IPS-18a (cell line): ENCODE measurements at regions not wholly inside any gene's neighbourhood (a gene's known extent, or its start where the extent isn't known, plus 50 kb on each side); places are given as distances from the start of the nearest gene placed in this dataset.

Experiments used
- H3K27ac ChIP-seq: one replicate; pipeline ENCODE4 v1.5.1; 2013; ENCODE audit warnings: low read length
- H3K27me3 ChIP-seq: one replicate; pipeline ENCODE4 v1.6.1; 2013; ENCODE audit warnings: mild to moderate bottlenecking, low read length; ENCODE audit not compliant: control insufficient read depth, insufficient read depth
- H3K36me3 ChIP-seq: one replicate; pipeline ENCODE4 v1.6.1; 2013; ENCODE audit warnings: low read depth, low read length; ENCODE audit not compliant: control insufficient read depth
- H3K4me1 ChIP-seq: one replicate; pipeline ENCODE4 v1.6.1; 2013; ENCODE audit warnings: low read depth, low read length; ENCODE audit not compliant: control insufficient read depth
- H3K4me3 ChIP-seq: one replicate; pipeline ENCODE4 v1.5.1; 2013; ENCODE audit warnings: low read length
- H3K9ac ChIP-seq: one replicate; pipeline ENCODE4 v1.6.1; 2013; ENCODE audit warnings: mild to moderate bottlenecking, low read length, moderate library complexity
- H3K9me3 ChIP-seq: one replicate; pipeline ENCODE4 v1.6.1; 2013; ENCODE audit warnings: low read depth, low read length; ENCODE audit not compliant: control insufficient read depth

GRCh38 chr1:238672262-238672661, 714.1 kb upstream of the CHRM3 start:
- no peak overlapping the region for H3K27ac ChIP-seq
- H3K9me3 ChIP-seq, result no peaks in the 10 kb centered on the region

GRCh38 chr1:238664139-238664538, 722.2 kb upstream of the CHRM3 start:
- Histone ChIP-seq H3K36me3 (no peaks in the 10 kb centered on the region), H3K9ac (no peak overlapping the region), H3K4me1 (no peaks in the 10 kb centered on the region), H3K4me3 (no peak overlapping the region), H3K9me3 (no peaks in the 10 kb centered on the region), H3K27ac (no peak overlapping the region), H3K27me3 (no peaks in the 10 kb centered on the region)

More at GRCh38 chr1:238672262-238672661, 714.1 kb upstream of the CHRM3 start:
- no peak overlapping the region for H3K9ac ChIP-seq
- H3K27me3 ChIP-seq, result no peaks in the 10 kb centered on the region
- no peak overlapping the region for H3K4me3 ChIP-seq
- H3K36me3 ChIP-seq, result no peaks in the 10 kb centered on the region
- H3K4me1 ChIP-seq, result no peaks in the 10 kb centered on the region

- H3K27ac ChIP-seq, result no peak overlapping the region
- no peak overlapping the region for H3K9ac ChIP-seq
- no peak overlapping the region for H3K4me3 ChIP-seq
- H3K4me1 ChIP-seq, result no peaks in the 10 kb centered on the region
- H3K36me3 ChIP-seq, result no peaks in the 10 kb centered on the region
- H3K9me3 ChIP-seq, result no peaks in the 10 kb centered on the region
- H3K27me3 ChIP-seq, result no peaks in the 10 kb centered on the region
Observed at GRCh38 chr1:238660849-238661248, 725.5 kb upstream of the CHRM3 start.

- Histone ChIP-seq H3K9me3 (no peaks in the 10 kb centered on the region), H3K4me1 (no peaks in the 10 kb centered on the region), H3K4me3 (no peak overlapping the region), H3K9ac (no peak overlapping the region), H3K27ac (no peak overlapping the region), H3K36me3 (no peaks in the 10 kb centered on the region), H3K27me3 (no peaks in the 10 kb centered on the region)
Observed at GRCh38 chr1:238658763-238659162, 727.6 kb upstream of the CHRM3 start.

- no peak overlapping the region for H3K27ac ChIP-seq
- H3K4me3 ChIP-seq, result no peak overlapping the region
- peaks cover 5% of the 10 kb centered on the region for H3K4me1 ChIP-seq
- H3K9me3 ChIP-seq, result no peaks in the 10 kb centered on the region
- no peak overlapping the region for H3K9ac ChIP-seq
- no peaks in the 10 kb centered on the region for H3K27me3 ChIP-seq
- no peaks in the 10 kb centered on the region for H3K36me3 ChIP-seq
Observed at GRCh38 chr1:238653693-238654321, 732.6 kb upstream of the CHRM3 start.

- Histone ChIP-seq H3K36me3 (no peaks in the 10 kb centered on the region), H3K27ac (no peak overlapping the region), H3K9me3 (no peaks in the 10 kb centered on the region), H3K4me1 (peaks cover 19% of the 10 kb centered on the region), H3K4me3 (no peak overlapping the region), H3K27me3 (no peaks in the 10 kb centered on the region), H3K9ac (no peak overlapping the region)
Observed at GRCh38 chr1:238652346-238652968, 733.9 kb upstream of the CHRM3 start.

- no peaks in the 10 kb centered on the region for H3K9me3 ChIP-seq
- H3K36me3 ChIP-seq, result no peaks in the 10 kb centered on the region
- H3K27me3 ChIP-seq, result no peaks in the 10 kb centered on the region
- no peak overlapping the region for H3K4me3 ChIP-seq
- H3K27ac ChIP-seq, result no peak overlapping the region
- peaks cover 25% of the 10 kb centered on the region for H3K4me1 ChIP-seq
- H3K9ac ChIP-seq, result no peak overlapping the region
Observed at GRCh38 chr1:238649200-238649599, 737.2 kb upstream of the CHRM3 start.

- Histone ChIP-seq H3K27ac (peak overlapping the region; percentile 71), H3K27me3 (no peaks in the 10 kb centered on the region), H3K36me3 (no peaks in the 10 kb centered on the region), H3K4me1 (peaks cover 25% of the 10 kb centered on the region), H3K9ac (peak overlapping the region; percentile 20), H3K4me3 (no peak overlapping the region), H3K9me3 (no peaks in the 10 kb centered on the region)
Observed at GRCh38 chr1:238648751-238649150, 737.6 kb upstream of the CHRM3 start.

GRCh38 chr1:238648296-238648695, 738.1 kb upstream of the CHRM3 start:
- H3K9me3 ChIP-seq, result no peaks in the 10 kb centered on the region
- peak overlapping the region; percentile 20 for H3K9ac ChIP-seq
- peak overlapping the region; percentile 71 for H3K27ac ChIP-seq
- no peaks in the 10 kb centered on the region for H3K36me3 ChIP-seq
- peaks cover 25% of the 10 kb centered on the region for H3K4me1 ChIP-seq
- H3K27me3 ChIP-seq, result no peaks in the 10 kb centered on the region
- H3K4me3 ChIP-seq, result no peak overlapping the region

GRCh38 chr1:238647877-238648276, 738.5 kb upstream of the CHRM3 start:
- no peaks in the 10 kb centered on the region for H3K27me3 ChIP-seq
- no peaks in the 10 kb centered on the region for H3K36me3 ChIP-seq
- H3K27ac ChIP-seq, result peak overlapping the region; percentile 75
- H3K4me1 ChIP-seq, result peaks cover 25% of the 10 kb centered on the region
- H3K4me3 ChIP-seq, result no peak overlapping the region
- peak overlapping the region; percentile 3 for H3K9ac ChIP-seq
- H3K9me3 ChIP-seq, result no peaks in the 10 kb centered on the region

GRCh38 chr1:238642231-238642630, 744.1 kb upstream of the CHRM3 start:
- Histone ChIP-seq H3K4me3 (no peak overlapping the region), H3K27ac (no peak overlapping the region)

GRCh38 chr1:238639861-238640260, 746.5 kb upstream of the CHRM3 start:
- Histone ChIP-seq H3K9ac (no peak overlapping the region), H3K27me3 (no peaks in the 10 kb centered on the region), H3K9me3 (no peaks in the 10 kb centered on the region), H3K36me3 (no peaks in the 10 kb centered on the region), H3K4me3 (no peak overlapping the region), H3K4me1 (no peaks in the 10 kb centered on the region), H3K27ac (no peak overlapping the region)

More at GRCh38 chr1:238642231-238642630, 744.1 kb upstream of the CHRM3 start:
- H3K9ac ChIP-seq, result no peak overlapping the region
- H3K9me3 ChIP-seq, result no peaks in the 10 kb centered on the region
- peaks cover 4% of the 10 kb centered on the region for H3K4me1 ChIP-seq
- H3K36me3 ChIP-seq, result no peaks in the 10 kb centered on the region
- H3K27me3 ChIP-seq, result no peaks in the 10 kb centered on the region
